H9 (cell line): ENCODE measurements at regions not wholly inside any gene's neighbourhood (a gene's known extent, or its start where the extent isn't known, plus 50 kb on each side); places are given as distances from the start of the nearest gene placed in this dataset.

Experiments used
- DNase-seq: peaks from one replicate; pipeline ENCODE4 v3.0.0-alpha.2; 2017
- H2AFZ ChIP-seq: one replicate; pipeline ENCODE4 v1.6.1; 2013; ENCODE audit warnings: mild to moderate bottlenecking, low read length, control low read depth, moderate library complexity
- H2AK5ac ChIP-seq: 2 replicates; pipeline ENCODE4 v1.6.1; 2013; ENCODE audit warnings: low read length, control low read depth, mixed read lengths; ENCODE audit not compliant: insufficient read length
- H2BK120ac ChIP-seq: one replicate; pipeline ENCODE4 v1.6.1; 2013; ENCODE audit warnings: low read depth, mild to moderate bottlenecking, low read length, control low read depth, inconsistent platforms; ENCODE audit not compliant: poor library complexity, severe bottlenecking
- H2BK12ac ChIP-seq: 2 replicates; pipeline ENCODE4 v1.6.1; 2013; ENCODE audit warnings: low read length, control low read depth, mixed read lengths, low read depth; ENCODE audit not compliant: insufficient read length
- H2BK15ac ChIP-seq: 2 replicates; pipeline ENCODE4 v1.6.1; 2013; ENCODE audit warnings: low read depth, low read length, control low read depth
- H2BK20ac ChIP-seq: one replicate; pipeline ENCODE4 v1.6.1; 2013; ENCODE audit warnings: low read depth, mild to moderate bottlenecking, low read length, control low read depth, inconsistent platforms; ENCODE audit not compliant: poor library complexity, severe bottlenecking
- H2BK5ac ChIP-seq: 2 replicates; pipeline ENCODE4 v1.6.1; 2013; ENCODE audit warnings: low read length, control low read depth, mixed read lengths; ENCODE audit not compliant: insufficient read length
- H3K14ac ChIP-seq: 2 replicates; pipeline ENCODE4 v1.6.1; 2013; ENCODE audit warnings: low read length, control low read depth; ENCODE audit not compliant: insufficient read depth
- H3K18ac ChIP-seq: 2 replicates; pipeline ENCODE4 v1.6.1; 2013; ENCODE audit warnings: low read depth, mild to moderate bottlenecking, mixed read lengths, low read length, control low read depth; ENCODE audit not compliant: insufficient read length
- H3K23ac ChIP-seq: 2 replicates; pipeline ENCODE4 v1.6.1; 2013; ENCODE audit warnings: low read length, control low read depth, mixed read lengths, low read depth; ENCODE audit not compliant: insufficient read length
- H3K23me2 ChIP-seq: 2 replicates; pipeline ENCODE4 v1.6.1; 2013; ENCODE audit warnings: low read depth, mild to moderate bottlenecking, mixed read lengths, low read length, control low read depth; ENCODE audit not compliant: insufficient read length, poor library complexity, severe bottlenecking
- H3K27ac ChIP-seq: 2 replicates; pipeline ENCODE4 v1.5.1; 2013; ENCODE audit warnings: low read length, control low read depth, mixed read lengths, low read depth; ENCODE audit not compliant: insufficient read length
- H3K27me3 ChIP-seq: 2 replicates; pipeline ENCODE4 v1.6.1; 2013; ENCODE audit warnings: low read length, control low read depth, inconsistent platforms; ENCODE audit not compliant: insufficient read depth
- H3K4ac ChIP-seq: 2 replicates; pipeline ENCODE4 v1.6.1; 2013; ENCODE audit warnings: low read depth, mild to moderate bottlenecking, control low read depth, inconsistent platforms, low read length, moderate library complexity
- H3K4me1 ChIP-seq: 2 replicates; pipeline ENCODE4 v1.6.1; 2013; ENCODE audit warnings: low read length, control low read depth, inconsistent platforms; ENCODE audit not compliant: insufficient read depth
- H3K4me2 ChIP-seq: 2 replicates; pipeline ENCODE4 v1.6.1; 2013; ENCODE audit warnings: low read length, control low read depth, mixed read lengths; ENCODE audit not compliant: insufficient read length, insufficient read depth
- H3K56ac ChIP-seq: 2 replicates; pipeline ENCODE4 v1.6.1; 2013; ENCODE audit warnings: low read depth, mild to moderate bottlenecking, mixed read lengths, low read length, control low read depth; ENCODE audit not compliant: insufficient read length
- H3K79me1 ChIP-seq: 2 replicates; pipeline ENCODE4 v1.6.1; 2013; ENCODE audit warnings: low read depth, mild to moderate bottlenecking, moderate library complexity, low read length, control low read depth, inconsistent platforms; ENCODE audit not compliant: insufficient read depth, poor library complexity, severe bottlenecking
- H3K79me2 ChIP-seq: 2 replicates; pipeline ENCODE4 v1.6.1; 2013; ENCODE audit warnings: low read length, control low read depth, inconsistent platforms; ENCODE audit not compliant: insufficient read depth
- H3K9ac ChIP-seq: 2 replicates; pipeline ENCODE4 v1.6.1; 2013; ENCODE audit warnings: low read length, control low read depth, mixed read lengths; ENCODE audit not compliant: insufficient read length; ENCODE audit errors: extremely low read depth
- H3K9me3 ChIP-seq: one replicate; pipeline ENCODE4 v1.6.1; 2013; ENCODE audit warnings: low read depth, low read length, inconsistent platforms; ENCODE audit not compliant: control insufficient read depth
- H3T11ph ChIP-seq: one replicate; pipeline ENCODE4 v1.6.1; 2013; ENCODE audit warnings: mild to moderate bottlenecking, low read length, control low read depth, inconsistent platforms
- H4K20me1 ChIP-seq: one replicate; pipeline ENCODE4 v1.6.1; 2013; ENCODE audit not compliant: control insufficient read depth, insufficient read length, insufficient read depth
- H4K5ac ChIP-seq: 2 replicates; pipeline ENCODE4 v1.6.1; 2013; ENCODE audit warnings: low read depth, mild to moderate bottlenecking, mixed read lengths, low read length, control low read depth; ENCODE audit not compliant: insufficient read length
- H4K8ac ChIP-seq: replicated peaks from 2 replicates; pipeline ENCODE4 v1.6.1; 2013; ENCODE audit warnings: low read length, control low read depth, mixed read lengths, low read depth; ENCODE audit not compliant: insufficient read length
- H4K91ac ChIP-seq: 2 replicates; pipeline ENCODE4 v1.6.1; 2013; ENCODE audit warnings: low read depth, mild to moderate bottlenecking, moderate library complexity, mixed read lengths, low read length, control low read depth; ENCODE audit not compliant: insufficient read length
- H3K27ac Mint-ChIP-seq, 3 experiments: 2 replicates in 2 of 3; 3 replicates in 1 of 3; pipeline ENCODE4 v1.8.0; 2020 to 2021; ENCODE audit warnings: mixed read lengths in 3 of 3, mild to moderate bottlenecking in 1 of 3, moderate library complexity in 1 of 3
- H3K27me3 Mint-ChIP-seq: 2 replicates; pipeline ENCODE4 v1.8.0; 2021; ENCODE audit warnings: low read depth, mild to moderate bottlenecking, moderate library complexity, mixed read lengths
- H3K36me3 Mint-ChIP-seq, 3 experiments: 2 replicates in 2 of 3; 3 replicates in 1 of 3; pipeline ENCODE4 v1.8.0; 2020 to 2021; ENCODE audit warnings: low read depth in 3 of 3, mixed read lengths in 3 of 3; ENCODE audit not compliant: insufficient read depth in 1 of 3
- H3K4me1 Mint-ChIP-seq, 2 experiments: 2 replicates each; pipeline ENCODE4 v1.8.0; 2020; ENCODE audit warnings: mixed read lengths in 2 of 2
- H3K4me3 Mint-ChIP-seq, 2 experiments: 2 replicates in 1 of 2; 3 replicates in 1 of 2; pipeline ENCODE4 v1.8.0; 2020 to 2021; ENCODE audit warnings: mild to moderate bottlenecking in 2 of 2, mixed read lengths in 2 of 2, moderate library complexity in 1 of 2
- H3K9me3 Mint-ChIP-seq, 2 experiments: 2 replicates in 1 of 2; 3 replicates in 1 of 2; pipeline ENCODE4 v1.8.0; 2020; ENCODE audit warnings: mild to moderate bottlenecking in 2 of 2, mixed read lengths in 2 of 2, moderate library complexity in 1 of 2
- CTCF ChIP-seq: fragments of 200-600 bp; sonication (generic); conservative IDR thresholded peaks from 3 replicates; pipeline ENCODE4 v1.8.0; 2021; ENCODE audit warnings: antibody characterized with exemption, mild to moderate bottlenecking
- WGBS: extraction: QIAGEN DNeasy Blood & Tissue Kit; methylation state at CpG from one replicate; pipeline ENCODE4 v1.1.7; 2013; ENCODE audit warnings: missing lambda C conversion rate, low lambda C conversion rate, mixed read lengths; ENCODE audit not compliant: insufficient read length; ENCODE audit errors: extremely low coverage; 5-methylcytosine and 5-hydroxymethylcytosine counted together

GRCh38 chr6:169372589-169372988 lies 118.9 kb upstream of the THBS2 start:
- Mint-ChIP-seq H3K36me3 (peaks cover 3 to 12% (median 11%) of the 10 kb centered on the region in 3 experiments; a peak in 6 of 7 replicates), H3K9me3 (peaks cover 14 to 18% of the 10 kb centered on the region in 2 experiments), H3K27me3 (peaks cover 2% of the 10 kb centered on the region), H3K27ac (no peak overlapping the region), H3K4me3 (no peak overlapping the region), H3K4me1 (peaks cover 0 to 14% of the 10 kb centered on the region in 2 experiments; a peak in 2 of 4 replicates)
- TF ChIP-seq CTCF, result no peak
- no peak overlapping the region for H2BK120ac ChIP-seq
- H2BK15ac ChIP-seq, result no peak overlapping the region
- H4K8ac ChIP-seq, result no peak overlapping the region
- no peaks in the 10 kb centered on the region for H3K79me2 ChIP-seq
- no peak overlapping the region for H3K4me2 ChIP-seq
- no peak overlapping the region for H2BK5ac ChIP-seq
- no peaks in the 10 kb centered on the region for H3K9me3 ChIP-seq
- no peak overlapping the region for H3K9ac ChIP-seq
- no peaks in the 10 kb centered on the region for H3K79me1 ChIP-seq
- H2AFZ ChIP-seq, result no peak overlapping the region
- H3T11ph ChIP-seq, result no peak overlapping the region
- H3K4ac ChIP-seq, result no peak overlapping the region
- H3K56ac ChIP-seq, result no peak overlapping the region
- H3K27me3 ChIP-seq, result no peaks in the 10 kb centered on the region
- H3K4me1 ChIP-seq, result no peaks in the 10 kb centered on the region
- H3K23ac ChIP-seq, result no peak overlapping the region
- DNase-seq, result no peak
- no peak overlapping the region for H2AK5ac ChIP-seq
- no peak overlapping the region for H2BK12ac ChIP-seq
- H4K20me1 ChIP-seq, result no peaks in the 10 kb centered on the region
- no peaks in the 10 kb centered on the region for H3K23me2 ChIP-seq
- H3K18ac ChIP-seq, result no peak overlapping the region
- no peak overlapping the region for H3K14ac ChIP-seq
- H3K27ac ChIP-seq, result no peak overlapping the region
- H4K5ac ChIP-seq, result no peak overlapping the region
- H2BK20ac ChIP-seq, result no peak overlapping the region
- 100% methylated on average over 1 of the region's 5 CpGs for WGBS
- no peak overlapping the region for H4K91ac ChIP-seq
